HFF-Myc (cell line): ENCODE measurements at regions not wholly inside any gene's neighbourhood (a gene's known extent, or its start where the extent isn't known, plus 50 kb on each side); places are given as distances from the start of the nearest gene placed in this dataset.

ENCODE experiments used
- DNase-seq: peaks from one replicate; pipeline ENCODE4 v3.0.0-alpha.2; 2011; ENCODE audit warnings: low read depth; ENCODE audit errors: extremely low read depth
- H3K4me3 ChIP-seq: replicated peaks from 2 replicates; pipeline ENCODE4 v1.5.1; 2011; ENCODE audit warnings: low read depth, mild to moderate bottlenecking, control low read depth, low read length
- TF ChIP-seq, protein P1 (sequence below): IDR thresholded peaks from 2 replicates; pipeline ENCODE4 v1.5.1; 2012; ENCODE audit warnings: mild to moderate bottlenecking, low read depth, low read length, control low read depth; ENCODE audit errors: missing control alignments

DNA sequence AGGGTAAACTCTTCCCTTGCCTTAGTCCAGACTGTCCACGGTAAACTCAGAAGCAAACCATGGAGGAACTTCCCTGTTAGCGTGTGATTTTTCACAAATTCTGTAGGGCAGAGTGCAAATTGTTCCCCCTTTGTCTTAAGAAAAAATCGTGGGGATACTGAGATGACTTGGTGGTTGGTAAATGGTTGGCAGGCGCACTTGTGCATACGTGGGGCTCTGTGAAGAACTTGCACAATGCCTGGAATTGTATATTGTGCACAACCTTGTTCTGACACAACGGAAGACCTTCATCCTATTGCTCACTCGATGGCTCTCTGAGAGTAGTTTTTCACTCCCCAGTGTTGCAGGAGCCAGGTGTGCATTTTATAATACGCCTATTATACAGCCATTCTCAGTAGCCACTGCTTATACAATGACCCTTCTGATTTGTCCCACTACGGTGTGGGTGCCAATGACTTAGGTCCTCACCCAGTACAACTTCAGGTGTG lies 150.0 kb downstream of the SPRY1 start:
- TF ChIP-seq, protein P1, sequence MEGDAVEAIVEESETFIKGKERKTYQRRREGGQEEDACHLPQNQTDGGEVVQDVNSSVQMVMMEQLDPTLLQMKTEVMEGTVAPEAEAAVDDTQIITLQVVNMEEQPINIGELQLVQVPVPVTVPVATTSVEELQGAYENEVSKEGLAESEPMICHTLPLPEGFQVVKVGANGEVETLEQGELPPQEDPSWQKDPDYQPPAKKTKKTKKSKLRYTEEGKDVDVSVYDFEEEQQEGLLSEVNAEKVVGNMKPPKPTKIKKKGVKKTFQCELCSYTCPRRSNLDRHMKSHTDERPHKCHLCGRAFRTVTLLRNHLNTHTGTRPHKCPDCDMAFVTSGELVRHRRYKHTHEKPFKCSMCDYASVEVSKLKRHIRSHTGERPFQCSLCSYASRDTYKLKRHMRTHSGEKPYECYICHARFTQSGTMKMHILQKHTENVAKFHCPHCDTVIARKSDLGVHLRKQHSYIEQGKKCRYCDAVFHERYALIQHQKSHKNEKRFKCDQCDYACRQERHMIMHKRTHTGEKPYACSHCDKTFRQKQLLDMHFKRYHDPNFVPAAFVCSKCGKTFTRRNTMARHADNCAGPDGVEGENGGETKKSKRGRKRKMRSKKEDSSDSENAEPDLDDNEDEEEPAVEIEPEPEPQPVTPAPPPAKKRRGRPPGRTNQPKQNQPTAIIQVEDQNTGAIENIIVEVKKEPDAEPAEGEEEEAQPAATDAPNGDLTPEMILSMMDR = no peak
- no peak for DNase-seq
- no peak overlapping the region for H3K4me3 ChIP-seq

DNA sequence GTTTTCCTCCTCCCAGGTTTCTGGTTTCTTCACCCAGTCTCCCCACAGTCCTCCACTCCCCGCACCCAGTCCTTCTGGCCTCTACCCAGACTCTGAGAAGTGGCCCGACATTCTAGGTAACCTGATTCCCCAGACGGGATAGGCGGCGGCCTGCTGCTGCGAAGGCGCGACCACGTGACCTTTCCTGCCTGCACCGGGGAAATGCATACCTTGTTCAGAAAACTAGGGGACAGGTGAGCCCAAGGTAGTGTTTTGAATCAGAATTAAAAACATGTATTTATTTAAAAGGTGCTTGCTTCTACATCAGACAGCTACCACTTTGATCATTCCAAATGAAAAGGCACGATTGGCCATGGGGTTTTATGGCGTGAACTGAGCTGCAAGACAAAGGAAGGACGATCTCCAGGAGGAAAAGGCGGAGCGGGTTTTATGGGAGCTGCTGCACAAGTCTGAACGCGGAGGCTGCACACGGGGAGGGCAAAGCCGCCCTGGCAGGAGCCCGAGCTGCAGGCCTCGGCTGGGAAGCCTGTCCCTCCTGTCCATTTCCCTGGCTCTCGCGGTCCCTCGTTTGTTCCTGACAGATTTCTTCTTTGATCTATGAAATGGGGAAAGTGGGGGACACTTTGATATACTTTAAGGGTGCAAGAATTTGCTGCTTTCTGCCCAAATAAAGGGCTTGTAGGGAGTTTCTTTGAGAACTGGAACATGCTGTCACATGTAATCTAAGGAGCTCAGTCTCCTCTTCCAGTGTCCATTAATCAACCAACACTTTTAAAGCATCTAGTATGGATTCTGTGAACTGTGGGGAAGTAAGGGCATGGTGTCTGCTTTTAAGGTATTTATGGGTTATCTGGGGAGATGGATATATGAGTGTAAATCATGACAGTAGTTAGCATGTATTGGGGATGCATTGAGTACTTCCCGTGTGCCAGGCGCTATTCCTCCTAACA lies 150.9 kb downstream of the SPRY1 start:
- DNase-seq = no peak
- H3K4me3 ChIP-seq = no peak overlapping the region
- TF ChIP-seq, protein P1 = no peak

DNA sequence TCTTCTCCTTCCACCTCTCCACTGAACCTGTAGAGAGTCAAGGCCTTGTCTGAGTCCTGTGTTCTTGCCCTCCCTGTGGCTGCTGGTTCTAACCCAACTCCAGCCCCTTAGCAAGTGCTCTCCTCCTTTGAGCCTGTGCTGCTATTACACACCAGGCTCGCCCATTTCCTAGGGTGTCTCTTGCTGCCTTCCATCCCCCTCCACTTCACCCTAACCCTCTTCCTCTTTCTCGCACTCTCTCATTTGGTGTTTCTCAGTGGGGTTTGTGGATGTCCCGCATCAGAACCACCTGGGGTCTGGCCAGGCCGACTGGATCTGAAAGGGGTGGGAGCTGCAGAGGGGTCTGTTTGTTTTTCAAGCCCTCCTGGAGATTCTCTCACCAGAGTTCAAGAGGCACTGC lies 156.7 kb downstream of the SPRY1 start:
- TF ChIP-seq, protein P1 = no peak
- no peak for DNase-seq
- no peak overlapping the region for H3K4me3 ChIP-seq

DNA sequence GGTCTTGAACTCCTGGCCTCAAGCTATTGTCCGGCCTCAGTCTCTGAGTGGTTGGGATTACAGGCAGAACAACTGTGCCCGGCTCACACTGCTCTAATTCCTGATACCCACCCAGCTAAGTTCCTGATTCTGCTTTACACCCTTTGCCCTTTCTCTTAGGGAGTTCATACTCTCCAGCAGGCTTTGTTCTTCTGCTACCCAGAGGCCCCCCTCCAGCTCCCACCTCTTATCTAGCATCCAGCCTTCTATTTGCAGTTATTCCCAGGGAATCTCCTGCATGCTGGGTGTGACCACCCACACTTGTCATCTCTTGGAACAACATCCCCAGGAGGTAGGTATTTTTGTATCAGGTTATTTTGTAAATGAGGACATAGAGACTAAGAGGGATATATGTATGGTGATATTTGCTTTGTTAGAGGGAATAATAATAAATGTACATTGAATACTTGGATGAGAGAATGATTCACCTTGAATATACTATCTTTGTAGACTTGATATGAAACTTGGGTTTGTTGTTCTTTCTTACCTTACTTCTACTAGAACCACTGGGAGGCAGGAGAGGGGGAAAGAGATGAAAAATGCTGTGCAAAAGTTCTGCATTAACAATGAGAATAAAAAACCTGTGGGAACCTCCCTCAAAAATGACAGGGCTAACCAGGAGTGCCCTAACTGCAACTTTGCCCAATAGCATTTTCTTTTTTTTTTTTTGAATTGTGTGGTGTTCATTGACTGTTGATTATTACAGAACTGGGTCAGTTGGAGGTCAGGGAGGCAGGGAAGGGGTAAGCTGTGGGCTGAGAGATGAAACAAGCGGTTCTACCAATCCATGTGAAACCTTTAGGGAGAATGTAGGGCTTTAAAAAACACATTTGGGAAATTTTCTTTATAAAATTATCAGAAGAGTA lies 157.4 kb downstream of the SPRY1 start:
- no peak overlapping the region for H3K4me3 ChIP-seq
- DNase-seq = no peak
- TF ChIP-seq, protein P1 = no peak

DNA sequence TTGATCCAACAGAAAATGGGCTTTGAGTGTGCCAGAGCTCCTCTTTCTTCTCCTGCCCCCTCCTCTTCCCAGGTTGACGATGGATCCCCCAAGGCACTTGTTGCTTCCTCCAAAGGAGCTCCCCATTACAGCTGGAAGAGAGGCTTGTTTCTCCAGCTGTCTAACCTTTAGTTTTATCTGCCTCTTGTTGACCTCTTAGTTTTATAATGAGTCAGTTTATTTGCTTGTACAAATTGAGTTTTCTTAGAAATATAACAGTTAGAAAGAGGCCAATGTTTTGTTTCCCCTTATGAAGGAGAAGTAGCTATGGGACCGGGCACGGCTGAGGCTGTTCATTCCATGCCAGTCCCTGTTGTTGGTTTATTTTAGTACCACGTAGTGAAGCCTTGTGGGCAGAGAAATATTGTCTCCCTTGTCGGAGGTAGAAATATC lies 158.2 kb downstream of the SPRY1 start:
- H3K4me3 ChIP-seq = no peak overlapping the region
- DNase-seq = no peak
- TF ChIP-seq, protein P1 = no peak

DNA sequence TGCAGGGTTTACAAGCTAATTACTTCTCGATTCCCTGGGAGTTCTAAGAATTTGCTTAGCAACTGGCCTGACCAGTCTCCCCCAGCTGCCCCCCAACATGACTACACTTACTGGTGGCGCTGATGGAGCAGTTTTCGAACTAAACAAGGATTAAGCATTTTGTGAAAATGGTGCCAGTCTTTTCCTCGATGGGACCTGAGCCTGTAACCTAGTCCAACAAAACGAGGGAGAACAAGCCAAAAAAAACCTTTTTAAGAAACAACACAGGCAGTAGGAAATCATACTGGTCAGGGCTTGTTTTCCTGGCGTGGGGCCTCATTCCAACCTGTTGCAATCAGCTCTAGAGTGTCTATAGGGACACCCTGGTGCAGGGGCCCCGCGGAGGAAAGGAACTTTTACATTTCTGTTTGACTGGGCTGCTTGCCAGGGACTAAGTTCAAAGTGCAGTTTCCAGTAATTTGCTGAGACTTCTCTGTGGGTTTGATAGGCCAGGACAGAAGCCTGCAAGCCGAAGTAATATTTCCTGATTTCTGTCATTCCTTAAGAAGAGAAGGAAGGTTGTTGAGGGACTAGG lies 158.7 kb downstream of the SPRY1 start:
- DNase-seq = no peak
- H3K4me3 ChIP-seq = no peak overlapping the region
- TF ChIP-seq, protein P1 = no peak
